ENCODE measurements at regions not wholly inside any gene's neighbourhood (a gene's known extent, or its start where the extent isn't known, plus 50 kb on each side); places are given as distances from the start of the nearest gene placed in this dataset.

DNA sequence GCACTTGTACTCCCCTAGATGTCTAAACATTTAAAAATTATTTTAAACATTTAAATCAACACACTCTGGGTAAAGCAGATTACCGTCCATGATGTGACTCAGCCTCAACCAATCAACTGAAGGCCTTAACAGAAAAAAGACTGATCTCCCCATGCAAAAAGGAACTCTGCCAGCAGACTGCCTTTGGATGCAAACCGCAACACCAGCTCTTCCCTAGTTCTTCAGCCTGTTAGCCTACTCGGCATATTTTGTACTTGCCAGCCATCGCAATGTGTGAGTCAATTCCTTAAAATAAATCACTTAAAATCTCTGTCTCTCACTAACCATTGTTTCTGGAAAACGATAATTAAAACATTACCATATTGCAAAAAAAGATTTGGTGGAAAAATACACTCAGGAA lies 375.9 kb downstream of the RSL24D1 start:
- POLR2A ChIA-PET = no interaction called here
- Histone ChIP-seq H3K9me3 (no peaks in the 10 kb centered on the region), H3K4me1 (no peaks in the 10 kb centered on the region), H3K4me2 (no peak overlapping the region), H3K27ac (no peak overlapping the region), H3K4me3 (no peak overlapping the region)
- CTCF ChIA-PET = no interaction called here
- TF ChIP-seq KDM5A (IDR thresholded peaks at IDR 0.05) = no peak
- WGBS (ENCODE audit: missing lambda C conversion rate) = 41% methylated on average over 5 of the region's 5 CpGs
- FAIRE-seq (no peak), ATAC-seq (no peak), DNase-seq (ENCODE audit: low read depth in 1 of 2, low spot score in 1 of 2) (no peak)

DNA sequence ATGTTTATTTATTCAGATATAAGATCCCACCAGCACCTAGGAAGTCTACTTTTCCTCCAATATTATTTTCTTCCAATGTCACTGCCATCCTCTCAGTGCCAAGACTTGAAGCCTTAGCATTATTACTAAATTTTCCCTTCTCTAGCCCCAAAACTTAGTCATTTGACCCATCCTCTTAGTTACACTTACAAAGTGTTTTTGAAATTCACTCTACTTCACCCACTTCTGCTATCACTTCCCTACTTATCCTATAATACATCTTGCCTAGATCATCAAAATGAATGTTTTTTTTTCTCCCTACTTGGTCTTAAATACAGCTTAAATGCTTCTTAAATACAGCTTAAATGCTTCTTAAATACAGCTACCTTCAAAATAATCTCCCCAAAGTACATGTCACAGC lies 376.6 kb downstream of the RSL24D1 start:
- no peak for ATAC-seq
- no peak for TF ChIP-seq CEBPB (IDR thresholded peaks at IDR 0.05)
- TF ChIP-seq, protein P1, sequence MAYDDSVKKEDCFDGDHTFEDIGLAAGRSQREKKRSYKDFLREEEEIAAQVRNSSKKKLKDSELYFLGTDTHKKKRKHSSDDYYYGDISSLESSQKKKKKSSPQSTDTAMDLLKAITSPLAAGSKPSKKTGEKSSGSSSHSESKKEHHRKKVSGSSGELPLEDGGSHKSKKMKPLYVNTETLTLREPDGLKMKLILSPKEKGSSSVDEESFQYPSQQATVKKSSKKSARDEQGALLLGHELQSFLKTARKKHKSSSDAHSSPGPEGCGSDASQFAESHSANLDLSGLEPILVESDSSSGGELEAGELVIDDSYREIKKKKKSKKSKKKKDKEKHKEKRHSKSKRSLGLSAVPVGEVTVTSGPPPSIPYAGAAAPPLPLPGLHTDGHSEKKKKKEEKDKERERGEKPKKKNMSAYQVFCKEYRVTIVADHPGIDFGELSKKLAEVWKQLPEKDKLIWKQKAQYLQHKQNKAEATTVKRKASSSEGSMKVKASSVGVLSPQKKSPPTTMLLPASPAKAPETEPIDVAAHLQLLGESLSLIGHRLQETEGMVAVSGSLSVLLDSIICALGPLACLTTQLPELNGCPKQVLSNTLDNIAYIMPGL (CRISPR knock-in tag; IDR thresholded peaks at IDR 0.05; ENCODE audit: borderline replicate concordance) = no peak
- TF ChIP-seq RNF2 (IDR thresholded peaks at IDR 0.05; ENCODE audit: borderline replicate concordance, low read depth) = no peak
- TF ChIP-seq POLR2A (IDR thresholded peaks at IDR 0.05; ENCODE audit: low read length) = no peak
- no peak for TF ChIP-seq ZC3H11A (IDR thresholded peaks at IDR 0.05)
- CTCF ChIA-PET = no interaction called here

DNA sequence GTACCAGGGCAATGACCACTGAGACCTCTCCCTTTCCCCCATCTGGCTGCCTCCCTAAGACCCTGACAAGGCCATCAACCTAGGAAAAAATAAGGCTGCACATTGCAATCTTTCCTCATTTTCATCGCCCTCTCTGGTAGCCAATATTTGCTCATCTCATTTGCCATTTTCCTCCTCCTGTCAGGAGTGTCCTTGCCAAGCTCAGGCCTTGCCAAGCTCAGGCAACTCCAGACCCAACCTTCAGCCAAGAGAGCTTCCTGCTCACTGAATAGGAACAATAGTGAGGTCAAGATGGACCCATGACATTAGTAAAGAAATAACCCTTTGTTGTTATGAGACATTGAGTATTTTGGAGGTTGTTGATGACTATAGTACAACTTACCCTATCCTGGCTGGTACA lies 380.3 kb downstream of the RSL24D1 start:
- WGBS (ENCODE audit: missing lambda C conversion rate) = 0% methylated on average over 1 of the region's 1 CpG
- no peak for DNase-seq (ENCODE audit: low read depth in 1 of 2, low spot score in 1 of 2)
- no peak for FAIRE-seq

More for the DNA sequence above, 376.6 kb downstream of the RSL24D1 start:
- POLR2A ChIA-PET = no interaction called here
- Histone ChIP-seq H3K9me3 (no peaks in the 10 kb centered on the region), H3K4me2 (no peak overlapping the region), H3K4me3 (no peak overlapping the region), H3K4me1 (no peaks in the 10 kb centered on the region), H3K27ac (no peak overlapping the region)
- FAIRE-seq (no peak), DNase-seq (ENCODE audit: low read depth in 1 of 2, low spot score in 1 of 2) (no peak)

DNA sequence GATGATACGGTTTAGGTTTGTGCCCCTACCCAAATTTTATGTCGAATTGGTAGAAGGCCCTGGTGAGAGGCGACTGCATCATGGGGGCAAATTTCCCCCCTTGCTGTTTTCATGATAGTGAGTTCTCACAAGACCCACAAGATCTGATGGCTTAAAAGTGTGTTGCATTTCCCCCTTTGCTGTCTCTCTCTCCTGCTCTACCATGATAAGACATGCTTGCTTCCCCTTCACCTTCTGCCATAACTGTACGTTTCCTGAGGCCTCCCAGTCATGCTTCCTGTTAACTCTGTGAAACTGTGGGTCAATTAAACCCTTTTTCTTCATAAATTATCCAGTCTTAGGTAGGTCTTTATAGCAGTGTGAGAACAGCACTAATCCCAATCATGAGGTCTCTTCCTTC lies 381.2 kb downstream of the RSL24D1 start:
- ChIA-PET CTCF (no interaction called here), POLR2A (no interaction called here)
- no peak for ATAC-seq
- Histone ChIP-seq H3K4me2 (no peak overlapping the region), H3K4me1 (no peaks in the 10 kb centered on the region), H3K9me3 (no peaks in the 10 kb centered on the region), H3K27ac (no peak overlapping the region), H3K4me3 (no peak overlapping the region)
- no peak for DNase-seq (ENCODE audit: low read depth in 1 of 2, low spot score in 1 of 2)
- WGBS (ENCODE audit: missing lambda C conversion rate) = 8% methylated on average over 4 of the region's 4 CpGs
- no peak for FAIRE-seq
- TF ChIP-seq, protein P2, sequence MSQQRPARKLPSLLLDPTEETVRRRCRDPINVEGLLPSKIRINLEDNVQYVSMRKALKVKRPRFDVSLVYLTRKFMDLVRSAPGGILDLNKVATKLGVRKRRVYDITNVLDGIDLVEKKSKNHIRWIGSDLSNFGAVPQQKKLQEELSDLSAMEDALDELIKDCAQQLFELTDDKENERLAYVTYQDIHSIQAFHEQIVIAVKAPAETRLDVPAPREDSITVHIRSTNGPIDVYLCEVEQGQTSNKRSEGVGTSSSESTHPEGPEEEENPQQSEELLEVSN (IDR thresholded peaks at IDR 0.05; ENCODE audit: borderline replicate concordance, low read depth) = no peak
- TF ChIP-seq HDAC2 (IDR thresholded peaks at IDR 0.05) (no peak), HOXA7 (CRISPR knock-in tag; IDR thresholded peaks at IDR 0.05) (no peak), POLR2A (IDR thresholded peaks at IDR 0.05; ENCODE audit: low read length) (no peak), ZNF302 (CRISPR knock-in tag; IDR thresholded peaks at IDR 0.05) (no peak), HOXB13 (CRISPR knock-in tag; IDR thresholded peaks at IDR 0.05; ENCODE audit: low read depth) (no peak), EHF (CRISPR knock-in tag; IDR thresholded peaks at IDR 0.05) (no peak), NR3C1 (IDR thresholded peaks at IDR 0.05) (no peak), KDM1A (IDR thresholded peaks at IDR 0.05; ENCODE audit: low read depth) (no peak), JUNB (IDR thresholded peaks at IDR 0.05) (no peak), MYC (IDR thresholded peaks at IDR 0.05; ENCODE audit: borderline replicate concordance, low read length) (no peak), TFCP2L1 (CRISPR knock-in tag; IDR thresholded peaks at IDR 0.05) (no peak), PHF8 (IDR thresholded peaks at IDR 0.05; ENCODE audit: borderline replicate concordance, low read depth) (no peak), CBX8 (IDR thresholded peaks at IDR 0.05) (no peak), BHLHE40 (IDR thresholded peaks at IDR 0.05; ENCODE audit: low read depth, low read length) (no peak)
- TF ChIP-seq, protein P3, sequence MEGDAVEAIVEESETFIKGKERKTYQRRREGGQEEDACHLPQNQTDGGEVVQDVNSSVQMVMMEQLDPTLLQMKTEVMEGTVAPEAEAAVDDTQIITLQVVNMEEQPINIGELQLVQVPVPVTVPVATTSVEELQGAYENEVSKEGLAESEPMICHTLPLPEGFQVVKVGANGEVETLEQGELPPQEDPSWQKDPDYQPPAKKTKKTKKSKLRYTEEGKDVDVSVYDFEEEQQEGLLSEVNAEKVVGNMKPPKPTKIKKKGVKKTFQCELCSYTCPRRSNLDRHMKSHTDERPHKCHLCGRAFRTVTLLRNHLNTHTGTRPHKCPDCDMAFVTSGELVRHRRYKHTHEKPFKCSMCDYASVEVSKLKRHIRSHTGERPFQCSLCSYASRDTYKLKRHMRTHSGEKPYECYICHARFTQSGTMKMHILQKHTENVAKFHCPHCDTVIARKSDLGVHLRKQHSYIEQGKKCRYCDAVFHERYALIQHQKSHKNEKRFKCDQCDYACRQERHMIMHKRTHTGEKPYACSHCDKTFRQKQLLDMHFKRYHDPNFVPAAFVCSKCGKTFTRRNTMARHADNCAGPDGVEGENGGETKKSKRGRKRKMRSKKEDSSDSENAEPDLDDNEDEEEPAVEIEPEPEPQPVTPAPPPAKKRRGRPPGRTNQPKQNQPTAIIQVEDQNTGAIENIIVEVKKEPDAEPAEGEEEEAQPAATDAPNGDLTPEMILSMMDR (IDR thresholded peaks at IDR 0.05) = no peak

More for the DNA sequence above, 380.3 kb downstream of the RSL24D1 start:
- H3K9me3 ChIP-seq = no peaks in the 10 kb centered on the region
- ChIA-PET POLR2A (no interaction called here), CTCF (no interaction called here)
- TF ChIP-seq ZC3H11A (IDR thresholded peaks at IDR 0.05) = no peak
- no peak for TF ChIP-seq RAD21 (conservative IDR thresholded peaks at IDR 0.05 in 1 of 2, IDR thresholded peaks at IDR 0.05 in 1 of 2)
- TF ChIP-seq NR3C1 (IDR thresholded peaks at IDR 0.05) = no peak
- no peak for TF ChIP-seq NFE2L2 (conservative IDR thresholded peaks at IDR 0.05; ENCODE audit: low read length)
- no peaks in the 10 kb centered on the region for H3K4me1 ChIP-seq
- no peak overlapping the region for H3K4me2 ChIP-seq
- ATAC-seq = no peak
- H3K27ac ChIP-seq = no peak overlapping the region
- H3K4me3 ChIP-seq = no peak overlapping the region

Data from A549 (cell line).